Smooth muscle cell (in vitro differentiated cells): ENCODE measurements at regions not wholly inside any gene's neighbourhood (a gene's known extent, or its start where the extent isn't known, plus 50 kb on each side); places are given as distances from the start of the nearest gene placed in this dataset.

Experiments
- DNase-seq: peaks from one replicate; lab custom pipeline; 2025; ENCODE audit not compliant: unreplicated experiment; lab: John Stamatoyannopoulos, UW
- H2AFZ ChIP-seq: fragments of 200-600 bp; sonication (generic); 2 replicates; pipeline ENCODE4 v1.6.0; 2016; ENCODE audit warnings: antibody characterized with exemption, low read depth, mild to moderate bottlenecking
- H3F3A ChIP-seq: fragments of 200-600 bp; sonication (generic); 2 replicates; pipeline ENCODE4 v1.6.0; 2017; ENCODE audit warnings: antibody characterized with exemption, low read depth
- H3K27ac ChIP-seq: fragments of 200-600 bp; sonication (generic); 2 replicates; pipeline ENCODE4 v1.5.1; 2016; ENCODE audit warnings: low read depth, mild to moderate bottlenecking
- H3K27me3 ChIP-seq: fragments of 200-600 bp; sonication (generic); 2 replicates; pipeline ENCODE4 v1.6.1; 2016; ENCODE audit warnings: low read depth, mild to moderate bottlenecking
- H3K36me3 ChIP-seq: fragments of 200-600 bp; sonication (generic); 2 replicates; pipeline ENCODE4 v1.5.1; 2016; ENCODE audit warnings: low read depth
- H3K4me1 ChIP-seq: fragments of 200-600 bp; sonication (generic); 2 replicates; pipeline ENCODE4 v1.5.1; 2016; ENCODE audit warnings: low read depth
- H3K4me2 ChIP-seq: fragments of 200-600 bp; sonication (generic); 2 replicates; pipeline ENCODE4 v1.6.0; 2016; ENCODE audit warnings: mild to moderate bottlenecking
- H3K4me3 ChIP-seq: fragments of 200-600 bp; sonication (generic); 2 replicates; pipeline ENCODE4 v1.5.1; 2016; ENCODE audit warnings: mild to moderate bottlenecking
- H3K79me2 ChIP-seq: fragments of 200-600 bp; sonication (generic); 2 replicates; pipeline ENCODE4 v1.6.0; 2016; ENCODE audit warnings: low read depth, mild to moderate bottlenecking
- H3K9ac ChIP-seq: fragments of 200-600 bp; sonication (generic); 2 replicates; pipeline ENCODE4 v1.6.0; 2016; ENCODE audit warnings: low read depth
- H3K9me3 ChIP-seq: fragments of 200-600 bp; sonication (generic); replicated peaks from 2 replicates; pipeline ENCODE4 v1.5.1; 2016; ENCODE audit warnings: low read depth
- H4K20me1 ChIP-seq: fragments of 200-600 bp; sonication (generic); 2 replicates; pipeline ENCODE4 v1.6.0; 2016; ENCODE audit warnings: low read depth
- CTCF ChIP-seq: fragments of 200-600 bp; sonication (generic); IDR thresholded peaks from 2 replicates; pipeline ENCODE4 v1.5.1; 2017; ENCODE audit warnings: borderline replicate concordance, mild to moderate bottlenecking, antibody characterized with exemption; ENCODE audit not compliant: insufficient read depth, poor library complexity, severe bottlenecking
- WGBS: methylation state at CpG from one replicate; pipeline ENCODE4 v1.1.7; 2016; ENCODE audit warnings: low lambda C conversion rate; 5-methylcytosine and 5-hydroxymethylcytosine counted together

- WGBS = 80% methylated on average over 6 of the region's 6 CpGs
- Histone ChIP-seq H3K4me2 (no peak overlapping the region), H3K9ac (no peak overlapping the region)
Measured at GRCh38 chr3:72462595-72463011, 385.6 kb downstream of the SHQ1 start.

GRCh38 chr3:72461787-72462186, 386.5 kb downstream of the SHQ1 start:
- Histone ChIP-seq H3K9me3 (no peaks in the 10 kb centered on the region), H3K9ac (no peak overlapping the region), H3K79me2 (no peaks in the 10 kb centered on the region), H3K27ac (no peak overlapping the region), H4K20me1 (no peaks in the 10 kb centered on the region), H2AFZ (no peak overlapping the region), H3K4me2 (no peak overlapping the region), H3K4me1 (no peaks in the 10 kb centered on the region), H3K36me3 (no peaks in the 10 kb centered on the region), H3K27me3 (no peaks in the 10 kb centered on the region), H3K4me3 (no peak overlapping the region), H3F3A (no peaks in the 10 kb centered on the region)
- no peak for TF ChIP-seq CTCF
- DNase-seq = no peak
- WGBS = 72% methylated on average over 4 of the region's 4 CpGs

More at GRCh38 chr3:72462595-72463011, 385.6 kb downstream of the SHQ1 start:
- Histone ChIP-seq H3K36me3 (no peaks in the 10 kb centered on the region), H3K79me2 (no peaks in the 10 kb centered on the region), H2AFZ (no peak overlapping the region), H3K27me3 (no peaks in the 10 kb centered on the region), H3K4me1 (no peaks in the 10 kb centered on the region), H4K20me1 (no peaks in the 10 kb centered on the region), H3K4me3 (no peak overlapping the region), H3K9me3 (no peaks in the 10 kb centered on the region), H3K27ac (no peak overlapping the region), H3F3A (no peaks in the 10 kb centered on the region)
- TF ChIP-seq CTCF = no peak
- DNase-seq = no peak

GRCh38 chr3:72460205-72461174, 387.8 kb downstream of the SHQ1 start:
- H3K9ac ChIP-seq = no peak overlapping the region
- H2AFZ ChIP-seq = no peak overlapping the region
- H3F3A ChIP-seq = no peaks in the 10 kb centered on the region
- no peaks in the 10 kb centered on the region for H3K27me3 ChIP-seq
- no peak for TF ChIP-seq CTCF
- H3K36me3 ChIP-seq = no peaks in the 10 kb centered on the region
- H3K4me3 ChIP-seq = no peak overlapping the region
- H3K27ac ChIP-seq = no peak overlapping the region
- H3K4me2 ChIP-seq = no peak overlapping the region
- H3K4me1 ChIP-seq = no peaks in the 10 kb centered on the region
- H3K79me2 ChIP-seq = no peaks in the 10 kb centered on the region
- DNase-seq = no peak
- no peaks in the 10 kb centered on the region for H4K20me1 ChIP-seq
- H3K9me3 ChIP-seq = no peaks in the 10 kb centered on the region
- 93% methylated on average over 8 of the region's 8 CpGs for WGBS

- Histone ChIP-seq H3K9me3 (no peaks in the 10 kb centered on the region), H2AFZ (no peak overlapping the region), H3K4me1 (no peaks in the 10 kb centered on the region), H3K27me3 (no peaks in the 10 kb centered on the region), H3K27ac (no peak overlapping the region), H3K4me3 (no peak overlapping the region), H3K9ac (no peak overlapping the region), H3K4me2 (no peak overlapping the region), H4K20me1 (no peaks in the 10 kb centered on the region), H3F3A (no peaks in the 10 kb centered on the region), H3K79me2 (no peaks in the 10 kb centered on the region), H3K36me3 (no peaks in the 10 kb centered on the region)
- no peak for DNase-seq
- TF ChIP-seq CTCF = no peak
Measured at GRCh38 chr3:72459588-72459987, 388.7 kb downstream of the SHQ1 start.
